NCI-H2171 (cell line): ENCODE measurements at regions not wholly inside any gene's neighbourhood (a gene's known extent, or its start where the extent isn't known, plus 50 kb on each side); places are given as distances from the start of the nearest gene placed in this dataset.
"Not testable (repeated sequence)": the region's sequence is repeated elsewhere in the genome, so short reads cannot be mapped to it uniquely, and the experiment has no call there.

ENCODE experiments used
- DNase-seq: peaks from one replicate; lab custom pipeline; 2025; lab: John Stamatoyannopoulos, UW

DNA sequence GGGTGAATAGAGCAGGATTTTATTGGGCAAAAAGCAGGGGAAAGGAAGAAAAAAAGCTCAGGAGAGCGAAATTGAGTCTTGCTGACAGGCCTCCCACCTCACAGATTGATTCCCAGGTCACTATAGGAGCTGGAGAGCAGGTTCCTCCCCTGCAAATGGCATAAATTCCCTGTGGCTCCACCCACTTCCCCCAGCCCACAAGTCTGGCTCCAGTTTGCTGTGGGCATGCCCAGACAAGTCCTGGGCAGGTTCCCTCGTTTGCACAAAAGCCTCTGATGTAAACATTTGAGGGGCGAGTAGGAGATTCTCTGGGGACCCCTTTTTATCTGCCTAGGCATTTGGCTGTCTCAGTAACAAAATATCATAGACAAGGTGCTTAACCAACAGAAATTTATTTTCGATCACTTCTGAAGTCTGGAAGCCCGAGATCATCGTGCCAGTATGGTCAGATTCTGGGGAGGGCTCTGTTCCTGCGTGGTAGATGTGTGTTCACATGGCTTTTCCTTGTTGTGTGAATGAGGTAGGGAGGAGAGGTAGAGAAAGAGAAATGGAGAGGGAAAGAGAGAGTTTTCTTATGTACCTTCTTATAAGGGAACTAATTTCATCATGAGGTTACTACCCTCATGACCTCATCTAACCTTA, 614.5 kb downstream of the MAT2B start:
- DNase-seq = peak; percentile 46

DNA sequence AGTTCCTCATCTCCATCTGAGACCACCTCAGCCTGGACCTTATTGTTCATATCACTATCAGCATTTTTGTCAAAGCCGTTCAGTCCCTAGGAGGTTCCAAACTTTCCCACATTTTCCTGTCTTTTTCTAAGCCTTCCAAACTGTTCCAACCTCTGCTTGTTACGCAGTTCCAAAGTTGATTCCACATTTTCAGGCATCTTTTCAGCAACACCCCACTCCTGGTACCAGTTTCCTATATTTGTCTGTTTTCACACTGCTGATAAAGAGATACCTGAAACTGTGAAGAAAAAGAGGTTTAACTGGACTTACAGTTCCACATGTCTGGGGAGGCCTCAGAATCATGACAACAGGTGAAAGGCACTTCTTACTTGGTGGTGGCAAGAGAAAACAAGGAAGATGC, 622.1 kb downstream of the MAT2B start:
- DNase-seq = no peak

DNA sequence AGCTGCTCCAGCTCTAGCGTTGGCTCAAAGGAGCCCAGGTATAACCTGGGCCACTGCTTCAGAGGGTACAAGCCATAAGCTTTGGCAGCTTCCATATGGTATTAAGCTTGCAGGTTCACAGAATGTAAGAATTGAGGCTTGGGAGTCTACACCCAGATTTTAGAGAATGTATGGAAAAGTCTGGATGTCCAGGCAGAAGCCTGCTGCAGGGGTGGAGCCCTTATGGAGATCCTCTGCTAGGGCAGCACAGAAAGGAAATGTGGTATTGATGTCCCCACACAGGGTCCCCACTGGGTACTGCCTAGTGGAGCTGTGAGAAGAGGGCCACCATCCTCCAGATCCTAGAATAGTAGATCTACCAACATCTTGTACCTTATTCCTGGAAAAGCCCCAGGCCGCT, 626.9 kb downstream of the MAT2B start:
- no peak for DNase-seq

DNA sequence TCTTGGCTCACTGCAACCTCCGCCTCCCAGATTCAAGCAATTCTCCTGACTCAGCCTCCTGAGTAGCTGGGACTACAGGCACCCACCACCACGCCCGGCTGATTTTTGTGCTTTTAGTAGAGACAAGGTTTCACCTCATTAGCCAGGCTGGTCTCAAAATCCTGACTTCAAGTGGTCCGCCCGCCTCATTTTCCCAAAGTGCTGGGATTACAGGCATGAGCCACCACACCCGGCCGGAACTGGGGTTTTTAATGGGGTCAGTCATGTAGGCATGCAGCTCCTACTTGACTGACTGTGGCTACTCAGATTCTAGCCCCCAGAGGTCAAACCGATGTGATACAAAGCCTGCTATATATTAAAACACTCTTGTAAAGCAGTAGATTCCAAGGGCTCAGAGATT, 631.7 kb downstream of the MAT2B start:
- DNase-seq = no peak

DNA sequence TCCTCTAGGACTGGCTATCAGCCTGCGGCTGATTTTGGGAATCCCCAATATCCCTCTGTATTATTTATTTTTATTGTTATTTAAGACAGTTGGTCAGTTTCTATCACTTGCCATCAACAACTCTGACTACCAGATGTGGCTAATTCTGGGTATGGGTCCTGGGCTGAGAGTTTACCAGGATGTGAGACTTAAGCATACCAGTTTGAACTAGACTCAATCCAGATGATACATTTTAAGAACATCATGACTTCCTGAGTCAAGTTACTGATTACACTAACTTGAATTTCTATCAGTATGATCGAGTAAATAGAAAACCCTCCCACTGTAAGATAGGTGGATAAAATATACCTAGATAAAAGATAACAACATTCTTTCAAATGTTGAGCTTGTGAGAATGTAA, 634.0 kb downstream of the MAT2B start:
- DNase-seq = no peak

DNA sequence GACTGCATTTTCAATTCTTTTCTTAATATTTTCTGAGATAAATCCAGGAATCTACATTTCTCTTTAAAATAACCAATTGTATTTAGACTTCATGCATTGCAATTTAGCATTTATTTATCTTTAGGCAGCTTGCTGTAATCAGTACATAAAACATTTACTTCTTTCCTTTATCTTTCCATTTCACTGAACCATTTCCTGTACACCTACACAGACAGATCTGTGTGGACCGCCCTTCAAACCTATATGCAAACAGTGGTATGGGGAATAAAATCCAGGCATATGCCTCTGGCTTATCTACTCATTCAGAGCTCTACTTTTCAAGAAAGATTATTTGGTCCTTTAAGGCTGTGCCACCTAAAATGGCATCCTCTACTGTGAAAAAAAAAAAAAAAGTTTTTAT, 640.0 kb downstream of the MAT2B start:
- no peak for DNase-seq

DNA sequence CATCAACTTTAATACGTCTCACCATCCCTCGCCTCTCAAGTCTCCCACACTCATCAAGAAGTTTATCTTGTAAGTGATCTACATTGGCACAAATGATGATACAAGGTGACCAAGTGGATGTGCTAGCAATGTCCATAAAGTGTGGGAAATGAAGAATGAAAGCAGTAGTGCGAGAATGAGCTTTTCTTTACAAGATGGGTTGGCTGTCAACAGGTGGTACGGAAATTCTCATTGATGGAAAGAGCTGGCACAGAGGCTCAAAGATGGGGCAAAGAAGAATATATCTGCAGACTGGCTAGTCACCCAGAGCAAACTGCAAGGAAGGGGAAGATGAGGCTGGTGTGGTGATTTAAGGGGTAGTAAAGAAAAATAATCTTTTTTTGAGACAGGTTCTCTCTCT, 640.8 kb downstream of the MAT2B start:
- no peak for DNase-seq

DNA sequence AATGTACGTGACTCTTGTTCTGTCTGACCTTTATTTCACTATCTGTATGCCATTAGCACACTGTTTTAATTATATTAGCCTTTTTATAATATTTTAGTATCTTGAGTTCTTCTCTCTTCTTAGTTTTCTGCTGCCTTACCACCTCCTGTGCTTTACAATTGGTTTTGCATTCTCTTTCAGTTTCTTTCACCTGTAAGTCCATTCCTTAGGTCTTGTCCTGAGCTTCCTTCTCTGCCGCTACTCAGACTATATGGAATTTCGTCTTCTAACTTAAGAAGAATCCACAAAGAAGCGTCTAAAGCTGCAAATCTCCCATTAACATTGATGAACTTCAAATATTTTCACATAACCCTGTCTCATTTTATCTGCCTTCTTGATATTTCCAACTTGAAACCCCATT, 642.9 kb downstream of the MAT2B start:
- DNase-seq = no peak

DNA sequence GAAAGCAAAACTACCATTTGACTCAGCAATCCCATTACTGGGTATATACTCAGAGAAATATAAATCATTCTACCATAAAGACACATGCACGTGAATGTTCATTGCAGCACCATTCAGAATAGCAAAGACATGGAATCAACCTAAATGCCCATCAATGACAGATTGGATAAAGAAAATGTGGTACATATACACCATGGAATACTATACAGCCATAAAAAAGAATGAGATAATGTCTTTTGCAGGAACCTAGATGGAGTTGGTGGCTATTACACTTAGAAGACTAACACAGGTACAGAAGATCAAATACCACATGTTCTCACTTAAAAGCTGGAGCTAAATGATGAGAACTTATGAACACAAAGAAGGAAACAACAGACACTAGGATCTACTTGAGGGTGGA, 647.1 kb downstream of the MAT2B start:
- not testable (repeated sequence) for DNase-seq

DNA sequence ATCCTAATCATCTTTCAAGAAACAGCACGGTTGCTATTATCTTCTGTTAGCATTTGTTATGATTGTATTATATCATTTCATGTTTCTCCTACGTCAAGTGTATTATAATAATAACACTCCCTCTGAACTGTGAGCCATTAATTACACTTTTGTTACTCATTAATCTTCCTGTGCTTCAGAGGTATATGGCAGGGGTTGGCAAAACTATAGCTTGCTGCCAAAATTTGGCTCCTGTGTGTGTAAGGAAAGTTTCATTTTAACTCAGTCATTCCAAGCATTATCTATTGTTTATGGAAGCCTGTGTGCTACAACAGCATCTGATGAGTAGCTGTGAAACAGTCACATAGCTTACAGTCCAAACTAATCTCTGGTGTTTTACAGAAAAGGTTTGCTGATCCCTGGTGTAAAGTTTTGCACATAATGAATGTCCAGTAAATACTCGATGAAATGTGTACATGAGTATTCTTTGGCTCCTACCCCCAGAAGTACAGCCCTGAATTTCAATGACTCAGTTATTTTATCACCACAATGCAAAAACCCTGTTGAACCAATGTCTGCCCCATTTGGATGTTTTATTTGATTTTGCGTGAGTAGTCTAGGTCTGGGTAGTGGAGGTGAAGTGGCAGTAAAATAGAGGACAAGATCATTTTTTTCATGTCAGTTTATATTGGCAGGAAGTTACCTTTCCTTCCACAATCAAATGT, 648.2 kb downstream of the MAT2B start:
- no peak for DNase-seq

DNA sequence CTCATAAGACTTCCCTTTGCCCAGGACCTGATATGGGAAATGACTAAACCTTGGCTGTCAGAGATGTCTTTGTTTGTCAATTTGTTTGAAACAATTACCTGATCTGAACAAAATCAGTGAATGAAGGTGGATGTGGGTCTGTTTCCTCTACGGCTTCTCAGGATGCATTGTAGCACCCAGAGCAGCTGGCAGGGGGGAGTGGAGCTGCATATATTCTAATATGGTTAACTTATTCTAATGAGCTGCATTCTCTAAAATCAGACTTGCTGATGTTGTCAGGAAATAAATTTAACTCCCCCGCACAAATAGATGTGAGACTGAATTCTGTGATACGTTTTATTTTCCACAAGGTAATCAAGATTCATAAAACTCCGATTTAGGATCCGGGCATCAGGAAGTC, 665.4 kb downstream of the MAT2B start:
- no peak for DNase-seq

DNA sequence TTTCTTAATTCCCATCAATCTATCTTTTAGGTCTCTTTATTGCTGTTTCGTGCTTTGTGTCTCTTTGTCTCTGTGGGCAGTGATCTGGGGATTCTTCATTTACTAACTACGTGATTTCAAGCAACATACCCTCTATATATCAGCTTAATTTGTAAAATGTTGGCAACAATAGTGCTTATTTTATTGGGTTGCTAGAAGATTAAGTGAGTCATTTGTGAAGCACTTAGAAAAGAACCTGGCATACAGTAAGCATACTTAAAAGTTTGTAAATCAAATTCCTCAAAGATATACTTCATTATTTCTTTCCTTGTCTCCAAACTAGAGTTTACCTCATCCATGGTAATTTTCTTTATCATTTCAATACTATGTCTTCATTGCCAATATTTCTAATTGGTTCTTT, 669.7 kb downstream of the MAT2B start:
- DNase-seq = no peak

DNA sequence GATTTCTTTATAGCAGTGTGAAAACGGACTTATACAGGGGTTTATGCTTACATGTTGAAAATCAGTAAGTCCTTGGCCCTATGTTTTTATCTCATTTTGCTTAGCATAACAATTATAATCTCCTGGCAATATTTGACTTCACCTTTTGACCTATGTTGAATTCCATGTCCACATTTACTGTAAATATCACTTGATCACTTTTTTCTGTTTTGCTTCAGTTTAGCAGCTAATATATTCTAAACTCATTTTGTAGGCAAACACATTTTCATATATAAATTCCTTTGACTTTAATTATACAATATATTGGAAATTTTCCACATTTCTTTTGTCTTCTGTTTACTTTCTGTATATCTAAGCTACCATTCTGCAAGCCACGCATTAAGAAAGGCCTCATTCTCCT, 674.0 kb downstream of the MAT2B start:
- DNase-seq = no peak

DNA sequence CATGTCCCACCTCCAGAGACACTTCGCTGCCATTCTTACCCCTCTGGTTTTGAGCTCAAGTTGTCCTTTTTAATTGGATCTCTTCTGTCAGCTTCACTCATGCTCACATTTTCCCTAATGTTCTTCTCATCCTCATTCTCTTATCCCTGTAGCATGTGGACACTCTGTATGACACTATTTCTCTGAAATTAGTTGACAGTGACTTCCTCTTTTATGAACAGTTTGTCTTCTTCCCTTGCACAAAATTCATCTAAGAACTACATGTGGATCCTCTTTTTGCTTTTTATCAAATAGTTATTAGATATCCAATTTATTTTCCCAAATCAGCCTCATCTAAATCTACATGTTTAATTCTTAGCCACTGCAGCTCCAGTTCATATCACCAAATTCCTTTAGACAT, 676.2 kb downstream of the MAT2B start:
- no peak for DNase-seq

DNA sequence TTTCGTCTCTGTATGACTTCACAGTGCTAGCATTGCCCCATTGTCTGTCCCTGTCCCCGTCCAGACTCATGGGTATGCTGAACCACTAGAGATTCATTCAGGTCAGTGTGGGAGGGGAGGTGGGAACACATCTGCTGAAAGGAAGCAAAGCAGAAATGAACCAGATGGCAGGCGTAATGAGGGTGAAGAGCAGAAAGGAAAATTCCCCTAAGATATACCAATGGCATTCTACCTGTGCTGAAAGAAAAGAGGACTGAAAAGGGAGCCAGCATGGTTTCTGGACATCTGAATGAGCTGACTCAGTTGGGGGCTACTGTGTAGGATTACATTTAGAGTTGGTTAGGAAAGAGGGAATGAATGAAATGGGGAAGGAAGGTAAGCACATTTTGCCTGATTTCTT, 678.7 kb downstream of the MAT2B start:
- DNase-seq = no peak

DNA sequence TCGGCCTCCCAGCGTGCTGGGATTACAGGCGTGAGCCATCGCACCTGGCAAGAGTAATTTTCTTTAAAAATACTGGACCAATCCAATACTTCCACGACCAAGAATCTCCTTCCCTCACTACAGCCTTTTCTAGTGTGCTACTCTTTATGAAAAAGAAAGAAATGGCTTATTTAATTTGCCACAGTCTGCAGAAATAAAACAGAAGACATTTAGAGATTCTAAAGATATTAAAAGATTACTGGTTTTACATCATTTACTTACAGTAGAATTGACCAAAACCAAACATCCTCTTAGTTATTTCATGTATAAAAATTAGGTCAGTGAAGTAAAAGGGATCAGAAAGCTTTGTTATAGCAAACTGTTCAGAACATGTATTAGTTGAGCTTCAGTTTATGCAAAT, 679.6 kb downstream of the MAT2B start:
- DNase-seq = no peak

DNA sequence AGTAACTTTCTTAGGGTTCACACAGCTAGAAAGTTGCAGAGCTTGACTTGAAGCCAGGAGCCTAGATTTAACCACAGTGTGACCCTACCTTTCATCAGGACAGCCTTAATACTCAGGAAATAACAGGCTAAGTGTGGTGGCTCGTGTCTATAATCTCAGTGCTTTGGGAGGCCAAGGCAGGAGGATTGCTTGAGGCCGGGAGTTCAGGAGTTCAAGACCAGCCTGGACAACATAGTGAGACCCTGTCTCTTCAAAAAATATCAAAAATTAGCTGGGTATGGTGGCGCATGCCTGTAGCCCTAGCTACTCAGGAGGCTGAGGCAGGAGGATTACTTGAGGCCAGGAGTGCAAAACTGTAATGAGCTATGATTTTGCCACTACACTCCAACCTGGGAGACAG, 681.1 kb downstream of the MAT2B start:
- DNase-seq = no peak

DNA sequence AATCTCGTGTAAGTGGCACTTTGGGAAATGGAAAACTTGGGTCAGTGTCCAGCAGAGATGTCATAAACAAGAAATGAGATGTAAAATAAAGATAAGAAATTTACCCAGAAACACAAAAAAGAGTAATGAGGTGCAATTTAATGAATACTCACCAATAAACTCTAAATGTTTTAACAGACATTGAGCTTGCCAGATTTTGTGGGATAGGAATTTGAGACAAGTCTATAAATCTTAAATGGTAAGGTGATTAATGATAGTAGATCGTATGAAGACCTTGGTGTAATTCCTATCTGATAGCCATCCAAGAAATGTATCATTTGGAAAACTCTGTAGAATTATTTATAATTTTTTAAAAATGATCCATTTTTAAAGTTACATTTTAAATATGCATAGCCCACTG, 682.4 kb downstream of the MAT2B start:
- no peak for DNase-seq

DNA sequence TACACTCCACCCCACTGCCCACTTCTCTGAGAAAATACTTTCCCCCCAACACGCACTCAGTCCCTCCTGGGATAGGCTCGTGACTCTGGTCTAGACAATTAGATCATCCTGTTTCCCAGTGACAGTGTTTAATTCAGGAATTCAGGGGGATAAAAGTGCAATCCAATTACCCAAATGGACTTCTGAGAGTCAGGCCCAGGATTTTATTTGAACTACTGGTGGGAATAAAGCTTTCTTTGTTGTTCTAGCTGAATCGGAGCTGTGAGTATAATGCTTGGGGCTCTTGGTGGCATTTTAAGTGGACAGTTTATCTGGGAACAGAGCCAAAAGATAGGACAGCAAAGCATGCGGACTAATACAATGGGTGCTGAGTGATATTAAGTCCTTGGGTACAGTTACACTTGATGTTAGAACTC, 683.3 kb downstream of the MAT2B start:
- DNase-seq = no peak

DNA sequence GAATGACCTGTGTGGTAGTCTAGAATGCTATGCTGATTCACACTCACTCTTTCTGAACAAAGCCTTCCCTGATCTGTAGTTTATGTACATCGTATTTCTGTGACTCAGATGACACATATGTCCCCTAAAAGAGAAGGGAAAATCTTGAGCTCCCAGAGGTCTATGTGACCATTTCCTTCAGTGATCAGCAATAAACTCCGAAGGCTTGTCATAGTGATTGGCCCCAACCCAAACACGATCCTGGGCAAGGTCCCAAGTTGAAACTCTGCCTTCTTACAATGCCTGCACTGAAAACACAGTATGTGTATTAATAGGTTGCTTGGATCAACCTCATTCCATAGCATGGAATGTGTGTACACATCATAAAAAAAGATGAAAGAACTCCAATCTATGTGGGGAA, 685.8 kb downstream of the MAT2B start:
- DNase-seq = no peak

DNA sequence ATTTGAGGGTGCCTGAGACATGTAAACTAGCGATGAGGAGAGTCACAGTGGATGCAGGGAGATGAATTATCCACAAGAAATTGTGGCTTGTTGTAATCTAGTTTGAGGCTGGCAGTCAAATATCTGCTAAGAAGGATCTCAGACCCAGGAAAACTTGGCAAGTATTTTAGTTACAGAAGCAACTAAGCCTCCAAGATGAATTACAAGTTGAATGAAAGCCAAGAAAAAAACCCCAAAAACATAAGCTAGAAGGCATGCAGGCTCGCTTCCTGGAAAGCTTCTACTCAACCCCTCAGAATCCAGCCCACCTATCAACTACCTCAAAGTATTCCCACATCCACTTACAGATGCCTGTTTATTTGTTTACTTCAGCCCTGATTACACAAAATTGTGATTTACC, 696.9 kb downstream of the MAT2B start:
- no peak for DNase-seq

DNA sequence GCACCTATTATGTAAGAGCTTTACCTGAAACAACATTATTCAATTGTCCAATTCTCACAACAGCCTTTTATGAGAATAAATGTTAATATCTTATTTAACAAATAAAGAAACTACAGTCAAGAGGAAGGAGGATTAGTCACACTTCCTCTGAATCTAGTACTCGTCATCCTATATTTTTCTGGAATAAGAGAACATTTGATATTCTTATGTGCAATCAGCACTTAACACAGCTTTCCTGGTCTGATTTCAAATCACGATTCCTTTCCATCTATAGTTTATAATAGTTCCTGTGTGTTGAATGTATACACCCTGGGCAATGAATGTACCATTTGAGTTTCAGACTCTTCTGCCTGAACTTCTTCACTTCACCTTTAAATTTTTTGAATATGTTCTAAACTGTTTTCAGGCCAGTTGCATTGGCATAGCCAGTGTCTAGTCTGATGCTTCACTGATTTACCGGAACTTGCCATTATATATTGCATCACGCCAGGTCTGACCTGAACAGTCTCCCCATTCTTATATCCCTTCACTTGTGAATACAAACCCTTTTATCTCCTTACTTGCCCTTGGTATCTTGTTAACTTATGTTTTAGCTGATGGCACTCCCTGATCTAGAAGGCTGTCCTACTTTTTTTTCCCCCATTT, 698.3 kb downstream of the MAT2B start:
- no peak for DNase-seq

DNA sequence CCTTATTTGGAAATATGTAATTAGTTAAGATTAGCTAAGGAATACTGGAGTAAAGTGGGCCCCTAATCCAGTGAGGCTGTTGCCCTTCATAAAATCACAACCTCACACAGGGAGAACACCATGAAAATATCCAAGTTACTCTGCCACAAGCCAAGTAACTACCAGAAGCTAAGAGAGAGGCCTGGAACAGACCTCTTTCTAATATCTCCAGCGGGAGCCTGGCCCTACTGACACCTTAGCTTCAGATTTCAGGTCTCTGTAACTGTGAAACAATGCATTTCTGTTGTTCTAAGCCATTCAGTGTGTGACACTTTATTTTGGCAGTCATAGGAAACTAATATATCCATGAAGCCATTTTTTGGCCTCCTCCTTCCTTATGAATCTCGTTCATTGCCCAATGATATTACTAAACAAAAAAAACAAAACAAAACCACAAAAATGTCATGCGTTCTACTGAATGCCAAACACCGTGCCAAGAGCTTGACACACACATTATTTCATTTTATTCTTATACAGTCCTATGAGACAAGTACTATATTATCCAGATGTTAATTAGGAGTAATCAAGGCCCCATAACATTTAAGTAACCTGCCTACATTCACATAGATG, 699.0 kb downstream of the MAT2B start:
- DNase-seq = no peak
